Stimulated activated CD4-positive, alpha-beta T cell treated with anti-CD3 and anti-CD28 coated beads, Interleukin-4, amount 100 ng/mL, for 4 hours (primary cell): ENCODE measurements at regions not wholly inside any gene's neighbourhood (a gene's known extent, or its start where the extent isn't known, plus 50 kb on each side); places are given as distances from the start of the nearest gene placed in this dataset.
A peak's percentile ranks its signal among the peaks of the same experiment; 100 is the strongest.

Source experiments
- DNase-seq, 2 experiments: peaks; one replicate each; pipeline ENCODE4 v3.0.0-alpha.2; 2020

DNA sequence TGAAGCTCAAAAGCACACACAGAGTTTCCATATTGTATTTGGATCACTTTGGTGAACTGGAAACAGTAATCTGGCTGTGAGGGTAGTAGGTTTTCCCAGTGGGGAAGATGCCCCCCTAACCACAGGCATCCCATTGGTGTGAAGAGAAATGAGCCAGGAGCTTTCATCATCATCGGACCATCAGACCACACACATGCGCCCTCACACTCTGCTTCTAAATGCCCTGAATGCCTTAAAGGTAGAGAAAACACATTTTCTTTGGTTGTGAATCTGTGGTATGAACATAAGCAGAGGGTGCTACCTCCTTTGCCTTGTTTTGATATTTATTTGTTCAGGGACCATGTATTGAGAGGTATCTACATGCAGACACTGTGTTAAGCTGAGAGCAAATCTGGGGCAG is 79.0 kb upstream of the DNAH14 start:
- DNase-seq = no peak

DNA sequence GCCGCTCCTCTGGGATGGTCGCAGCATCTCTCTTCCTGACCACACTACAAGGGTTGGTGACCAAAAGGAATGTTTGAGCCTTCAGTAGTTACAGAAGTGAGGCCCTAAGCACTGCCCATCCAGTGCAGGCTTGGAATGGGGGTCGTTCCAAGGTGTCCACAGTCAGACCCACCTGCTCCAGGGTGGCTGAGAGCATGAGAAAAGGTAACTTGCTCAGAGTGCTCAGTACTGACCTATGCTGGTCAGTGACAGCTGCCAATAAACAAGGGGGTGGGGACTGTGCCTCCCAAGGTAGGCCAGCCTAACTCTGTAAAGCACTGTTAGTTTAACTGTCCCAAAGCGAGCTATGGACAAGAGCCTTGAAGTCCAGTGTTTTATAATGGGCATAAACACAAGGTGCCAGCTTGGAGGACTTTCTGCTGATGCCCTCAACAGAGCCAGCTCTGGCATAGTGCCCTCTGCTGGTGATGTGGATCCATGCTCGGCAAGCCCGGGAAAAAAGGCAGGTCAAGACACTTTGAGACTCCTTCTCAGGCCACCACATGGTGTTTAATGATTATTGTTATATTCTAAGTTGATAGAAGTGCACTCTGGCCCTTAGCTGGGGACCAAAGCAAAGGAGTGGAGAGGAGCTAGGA is 78.1 kb upstream of the DNAH14 start:
- DNase-seq = peak; percentile 22 to 37

DNA sequence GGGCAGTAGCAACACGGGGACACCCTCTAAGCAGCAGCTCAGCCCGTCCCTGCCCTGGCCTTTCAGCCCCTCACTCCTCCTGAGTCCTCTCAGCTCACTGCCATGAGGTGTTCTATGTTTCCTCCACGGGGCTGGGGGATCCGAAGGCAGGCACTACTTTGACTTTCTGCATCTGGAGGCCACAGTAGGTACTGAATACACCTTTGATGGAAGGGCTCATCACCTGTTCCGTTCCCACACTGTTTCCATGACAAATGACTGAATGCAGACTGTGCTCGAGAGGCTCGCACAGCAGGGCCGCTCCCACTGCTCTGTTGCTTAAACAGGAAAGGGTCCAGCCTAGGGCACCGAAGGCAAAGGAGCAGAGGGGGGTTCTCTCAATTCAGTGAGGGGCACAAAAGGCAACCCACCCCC is 77.6 kb upstream of the DNAH14 start:
- no peak for DNase-seq

GRCh38 chr1:224852901-224853568 is 76.4 kb upstream of the DNAH14 start:
- no peak for DNase-seq

DNA sequence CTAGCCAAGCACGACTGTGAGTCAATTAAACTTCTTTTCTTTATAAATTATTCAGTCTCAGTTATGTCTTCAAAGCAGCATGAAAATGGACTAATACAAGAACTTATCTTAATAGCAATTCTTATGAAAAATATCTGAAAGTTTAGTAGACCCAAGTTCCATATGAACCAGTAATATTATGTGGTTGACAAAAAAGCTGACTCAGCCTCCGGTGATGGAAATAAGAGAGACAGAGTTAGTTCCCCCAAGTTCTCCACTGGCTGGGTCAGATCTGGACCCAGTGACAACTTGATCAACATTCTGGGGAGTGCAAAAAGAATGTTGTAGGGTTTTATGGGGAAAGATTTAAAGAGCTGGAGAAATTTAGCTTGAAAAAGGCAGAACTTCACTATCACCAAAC is 72.5 kb upstream of the DNAH14 start:
- no peak for DNase-seq

- no peak for DNase-seq
Measured at GRCh38 chr1:224859651-224860050, 69.8 kb upstream of the DNAH14 start.

- DNase-seq = no peak
Measured at GRCh38 chr1:224860488-224861338, 68.8 kb upstream of the DNAH14 start.

DNA sequence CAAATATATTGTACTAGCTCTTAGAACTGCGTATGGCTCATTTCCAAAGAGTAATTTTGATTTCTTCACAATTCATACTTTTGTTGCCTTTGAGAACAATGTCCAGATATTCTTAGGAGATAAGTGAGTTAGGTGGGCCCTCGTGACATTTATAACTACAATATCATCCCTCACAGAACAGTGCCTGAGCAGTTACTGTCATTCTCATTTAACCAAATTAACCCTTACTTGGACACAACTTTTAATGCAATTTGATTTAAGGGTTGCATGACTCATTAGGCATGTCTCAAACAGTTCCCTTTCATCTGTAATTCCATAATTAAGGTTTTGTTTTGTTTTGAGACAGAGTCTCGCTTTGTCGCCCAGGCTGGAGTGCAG is 68.1 kb upstream of the DNAH14 start:
- no peak for DNase-seq

DNA sequence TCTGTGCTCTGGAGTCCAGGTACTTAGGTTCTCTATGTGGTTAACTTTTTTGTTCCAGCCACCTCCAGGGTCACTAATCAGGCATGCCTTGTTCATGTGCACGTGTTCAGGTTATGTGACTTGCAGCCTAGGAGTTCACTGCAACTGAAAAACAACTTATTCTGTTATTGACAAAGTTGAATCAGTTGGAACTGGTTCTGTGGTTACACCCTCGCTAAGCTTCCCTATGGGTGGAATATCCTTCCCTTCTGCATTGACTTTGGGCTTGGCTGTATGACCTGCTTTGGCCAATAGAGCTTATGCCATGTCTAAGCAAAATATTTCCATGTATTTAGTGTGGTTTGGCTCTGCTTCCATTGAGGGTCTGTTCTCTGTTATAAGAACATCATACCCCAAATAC is 66.0 kb upstream of the DNAH14 start:
- no peak for DNase-seq

GRCh38 chr1:224864006-224864405 is 65.5 kb upstream of the DNAH14 start:
- DNase-seq = no peak

- no peak for DNase-seq
Measured at GRCh38 chr1:224865510-224865909, 64.0 kb upstream of the DNAH14 start.

DNA sequence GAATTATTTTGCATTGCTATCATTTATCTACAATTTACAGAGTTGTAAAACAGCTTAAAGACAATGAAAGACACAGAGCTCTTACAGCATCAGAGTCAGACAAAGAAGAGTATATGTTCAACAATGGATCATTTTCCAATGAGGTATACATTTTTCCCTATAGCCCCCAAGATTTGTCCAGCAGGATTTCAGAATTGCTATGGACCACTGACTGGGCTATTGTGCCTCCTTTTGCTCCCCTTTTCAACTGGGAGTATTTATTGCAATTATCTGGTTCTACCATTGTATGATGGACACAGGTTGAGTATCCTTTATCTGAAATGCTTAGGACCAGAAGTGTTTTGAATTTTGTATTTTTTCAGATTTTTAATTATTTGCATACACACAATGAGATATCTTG is 62.5 kb upstream of the DNAH14 start:
- DNase-seq = no peak

DNA sequence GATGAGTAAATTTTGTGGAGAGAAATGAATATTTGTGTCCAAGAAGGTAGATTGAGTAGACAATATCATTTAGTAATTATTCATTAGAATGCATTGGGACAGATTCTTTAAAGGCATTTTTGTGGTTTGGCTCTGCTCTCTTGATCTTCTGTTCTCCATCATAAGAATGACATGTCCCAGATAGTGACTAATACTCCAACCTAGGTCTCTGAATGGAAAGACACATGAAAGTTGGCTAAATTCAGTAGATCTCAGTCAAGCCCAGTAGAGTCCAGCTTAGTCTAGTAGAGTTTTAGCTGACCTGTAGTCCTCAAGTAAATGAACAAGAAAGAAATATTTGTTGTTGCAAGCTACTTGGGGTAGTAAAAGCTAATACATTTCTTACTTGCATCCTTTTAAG is 61.8 kb upstream of the DNAH14 start:
- DNase-seq = no peak

GRCh38 chr1:224872832-224873433 is 56.5 kb upstream of the DNAH14 start:
- no peak for DNase-seq

- DNase-seq = no peak
Measured at GRCh38 chr1:224873434-224874369, 55.8 kb upstream of the DNAH14 start.

DNA sequence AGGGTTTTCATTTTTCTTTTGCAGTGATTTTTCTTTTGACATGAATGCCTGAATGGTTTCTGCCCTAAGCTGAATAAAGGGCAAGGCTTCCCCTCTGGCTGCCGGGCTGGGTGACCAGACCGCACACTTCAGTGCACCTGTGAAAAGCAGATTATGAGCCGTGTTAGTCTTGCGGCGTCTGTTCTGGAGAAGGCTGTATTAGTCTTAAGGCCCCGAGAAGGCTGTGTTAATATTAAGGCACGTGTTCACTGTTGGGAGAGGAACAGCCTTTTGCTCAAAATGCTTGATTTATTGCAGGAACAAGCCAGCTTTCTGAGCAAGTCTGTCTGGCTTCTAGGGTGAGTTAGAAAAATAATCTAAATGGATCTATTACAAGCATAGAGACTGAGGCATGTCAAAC is 54.7 kb upstream of the DNAH14 start:
- no peak for DNase-seq

GRCh38 chr1:224879162-224879803 is 50.2 kb upstream of the DNAH14 start:
- no peak for DNase-seq
